Trophoblast cell (in vitro differentiated cells and primary cell): ENCODE measurements at regions not wholly inside any gene's neighbourhood (a gene's known extent, or its start where the extent isn't known, plus 50 kb on each side); places are given as distances from the start of the nearest gene placed in this dataset.

Source experiments
- DNase-seq, 2 donors: peaks; one replicate each; pipeline ENCODE4 v3.0.0-alpha.2; 2016
- H2AFZ ChIP-seq: 2 replicates; pipeline ENCODE4 v1.6.1; 2013; ENCODE audit warnings: low read length, moderate library complexity, mild to moderate bottlenecking; ENCODE audit not compliant: insufficient read depth, poor library complexity
- H2AK5ac ChIP-seq: 2 replicates; pipeline ENCODE4 v1.6.1; 2013; ENCODE audit warnings: mild to moderate bottlenecking, low read length
- H2BK120ac ChIP-seq: 2 replicates; pipeline ENCODE4 v1.6.1; 2013; ENCODE audit warnings: low read length, mild to moderate bottlenecking, moderate library complexity; ENCODE audit not compliant: insufficient read depth, poor library complexity
- H2BK12ac ChIP-seq: 2 replicates; pipeline ENCODE4 v1.6.1; 2013; ENCODE audit warnings: mild to moderate bottlenecking, low read length, moderate library complexity
- H2BK5ac ChIP-seq: 2 replicates; pipeline ENCODE4 v1.6.1; 2013; ENCODE audit warnings: low read length, low read depth, moderate library complexity, mild to moderate bottlenecking; ENCODE audit not compliant: poor library complexity
- H3K14ac ChIP-seq: 2 replicates; pipeline ENCODE4 v1.6.1; 2013; ENCODE audit warnings: mild to moderate bottlenecking, low read length
- H3K18ac ChIP-seq: 2 replicates; pipeline ENCODE4 v1.6.1; 2013; ENCODE audit warnings: mild to moderate bottlenecking, low read length
- H3K23ac ChIP-seq: 2 replicates; pipeline ENCODE4 v1.6.1; 2013; ENCODE audit warnings: low read length
- H3K27ac ChIP-seq: 2 replicates; pipeline ENCODE4 v1.5.1; 2013; ENCODE audit warnings: low read depth, mild to moderate bottlenecking, inconsistent platforms, low read length, moderate library complexity
- H3K27me3 ChIP-seq: 2 replicates; pipeline ENCODE4 v1.6.1; 2013; ENCODE audit warnings: inconsistent platforms, mild to moderate bottlenecking, low read length, moderate library complexity; ENCODE audit not compliant: insufficient read depth
- H3K36me3 ChIP-seq, 2 experiments: 1 replicate in 1 of 2; 2 replicates in 1 of 2; pipeline ENCODE4 v1.6.1; 2013; ENCODE audit warnings: low read length in 2 of 2, mild to moderate bottlenecking in 2 of 2, moderate library complexity in 1 of 2; ENCODE audit not compliant: insufficient read depth in 2 of 2, control insufficient read depth in 1 of 2
- H3K4ac ChIP-seq: 2 replicates; pipeline ENCODE4 v1.6.1; 2013; ENCODE audit warnings: low read depth, mild to moderate bottlenecking, low read length, moderate library complexity
- H3K4me1 ChIP-seq, 2 experiments: 1 replicate in 1 of 2; 2 replicates in 1 of 2; pipeline ENCODE4 v1.6.1; 2013; ENCODE audit warnings: low read length in 2 of 2, mild to moderate bottlenecking in 2 of 2, moderate library complexity in 1 of 2; ENCODE audit not compliant: insufficient read depth in 2 of 2, control insufficient read depth in 1 of 2
- H3K4me2 ChIP-seq: 2 replicates; pipeline ENCODE4 v1.6.1; 2013; ENCODE audit warnings: inconsistent platforms, mild to moderate bottlenecking, low read length, moderate library complexity
- H3K4me3 ChIP-seq: 2 replicates; pipeline ENCODE4 v1.5.1; 2013; ENCODE audit warnings: mild to moderate bottlenecking, low read depth, low read length, inconsistent platforms
- H3K79me1 ChIP-seq: one replicate; pipeline ENCODE4 v1.6.1; 2013; ENCODE audit warnings: low read length
- H3K79me2 ChIP-seq: 2 replicates; pipeline ENCODE4 v1.6.1; 2013; ENCODE audit warnings: low read length, mild to moderate bottlenecking; ENCODE audit not compliant: control insufficient read depth, insufficient read depth, poor library complexity
- H3K9ac ChIP-seq: 2 replicates; pipeline ENCODE4 v1.6.1; 2013; ENCODE audit warnings: mild to moderate bottlenecking, low read length
- H3K9me3 ChIP-seq: 2 replicates; pipeline ENCODE4 v1.6.1; 2013; ENCODE audit warnings: low read depth, mild to moderate bottlenecking, control low read depth, inconsistent platforms, low read length; ENCODE audit not compliant: insufficient read depth
- H4K12ac ChIP-seq: 2 replicates; pipeline ENCODE4 v1.6.1; 2013; ENCODE audit warnings: low read depth, mild to moderate bottlenecking, low read length, moderate library complexity
- H4K8ac ChIP-seq: 2 replicates; pipeline ENCODE4 v1.6.1; 2013; ENCODE audit warnings: low read depth, mild to moderate bottlenecking, low read length, moderate library complexity
- H4K91ac ChIP-seq: one replicate; pipeline ENCODE4 v1.6.1; 2013; ENCODE audit warnings: low read depth, mild to moderate bottlenecking, low read length, moderate library complexity
- WGBS: extraction: QIAGEN DNeasy Blood & Tissue Kit; methylation state at CpG from one replicate; pipeline ENCODE4 v1.1.7; 2013; ENCODE audit warnings: missing lambda C conversion rate; ENCODE audit not compliant: insufficient read length, insufficient coverage; ENCODE audit errors: extremely low coverage; 5-methylcytosine and 5-hydroxymethylcytosine counted together

- Histone ChIP-seq H3K9me3 (no peaks in the 10 kb centered on the region), H4K12ac (no peak overlapping the region), H3K4me3 (no peak overlapping the region), H3K23ac (no peak overlapping the region), H3K9ac (no peak overlapping the region), H2BK12ac (no peak overlapping the region), H4K8ac (no peak overlapping the region), H4K91ac (no peak overlapping the region), H3K18ac (no peak overlapping the region), H3K36me3 (no peaks in the 10 kb centered on the region), H3K14ac (no peak overlapping the region), H2AFZ (no peak overlapping the region), H3K4ac (no peak overlapping the region), H3K4me2 (no peak overlapping the region), H3K27me3 (no peaks in the 10 kb centered on the region), H3K79me2 (no peaks in the 10 kb centered on the region), H2BK120ac (no peak overlapping the region), H2AK5ac (no peak overlapping the region), H3K79me1 (no peaks in the 10 kb centered on the region), H3K4me1 (no peaks in the 10 kb centered on the region), H3K27ac (no peak overlapping the region), H2BK5ac (no peak overlapping the region)
- no CpG with 5 or more reads among the region's 5 CpGs for WGBS
- DNase-seq, result no peak
These were observed 467.0 kb downstream of the STIM2 start for GRCh38 chr4:27327421-27328181.

GRCh38 chr4:27338530-27338929, 477.9 kb downstream of the STIM2 start:
- Histone ChIP-seq H3K18ac (no peak overlapping the region), H3K14ac (no peak overlapping the region), H2AFZ (no peak overlapping the region), H3K27ac (no peak overlapping the region), H4K12ac (no peak overlapping the region), H3K79me1 (no peaks in the 10 kb centered on the region), H3K23ac (no peak overlapping the region), H2BK12ac (no peak overlapping the region), H3K79me2 (no peaks in the 10 kb centered on the region), H4K8ac (no peak overlapping the region), H3K4me2 (no peak overlapping the region), H3K9me3 (no peaks in the 10 kb centered on the region), H2BK5ac (no peak overlapping the region), H3K9ac (no peak overlapping the region), H4K91ac (no peak overlapping the region), H3K4me3 (no peak overlapping the region), H3K36me3 (no peaks in the 10 kb centered on the region), H2AK5ac (no peak overlapping the region), H3K27me3 (no peaks in the 10 kb centered on the region), H3K4me1 (no peaks in the 10 kb centered on the region), H2BK120ac (no peak overlapping the region), H3K4ac (no peak overlapping the region)
- DNase-seq, result no peak
- no CpG with 5 or more reads among the region's 3 CpGs for WGBS

- Histone ChIP-seq H2BK120ac (no peak overlapping the region), H3K79me2 (no peaks in the 10 kb centered on the region), H4K8ac (no peak overlapping the region), H3K4me3 (no peak overlapping the region), H3K27me3 (no peaks in the 10 kb centered on the region), H3K4ac (no peak overlapping the region), H3K79me1 (no peaks in the 10 kb centered on the region), H3K18ac (no peak overlapping the region), H2BK12ac (no peak overlapping the region), H3K27ac (no peak overlapping the region), H3K4me1 (no peaks in the 10 kb centered on the region), H4K12ac (no peak overlapping the region), H2AK5ac (no peak overlapping the region), H3K23ac (no peak overlapping the region), H4K91ac (no peak overlapping the region), H3K14ac (no peak overlapping the region), H3K9ac (no peak overlapping the region), H3K9me3 (no peaks in the 10 kb centered on the region), H3K4me2 (no peak overlapping the region), H2AFZ (no peak overlapping the region), H2BK5ac (no peak overlapping the region), H3K36me3 (no peaks in the 10 kb centered on the region)
- no CpG with 5 or more reads among the region's 3 CpGs for WGBS
- no peak for DNase-seq
These were observed 482.8 kb downstream of the STIM2 start for GRCh38 chr4:27343411-27343810.

GRCh38 chr4:27350161-27350560, 489.5 kb downstream of the STIM2 start:
- no peak overlapping the region for H2BK5ac ChIP-seq

More at GRCh38 chr4:27350161-27350560, 489.5 kb downstream of the STIM2 start:
- Histone ChIP-seq H4K91ac (no peak overlapping the region), H3K18ac (no peak overlapping the region), H2BK120ac (no peak overlapping the region), H3K4me2 (no peak overlapping the region), H3K14ac (no peak overlapping the region), H3K9me3 (no peaks in the 10 kb centered on the region), H3K4me1 (no peaks in the 10 kb centered on the region), H3K4me3 (no peak overlapping the region), H2AFZ (no peak overlapping the region), H2AK5ac (no peak overlapping the region), H4K8ac (no peak overlapping the region), H3K79me2 (no peaks in the 10 kb centered on the region), H3K79me1 (no peaks in the 10 kb centered on the region), H3K27me3 (no peaks in the 10 kb centered on the region), H3K23ac (no peak overlapping the region), H3K27ac (no peak overlapping the region), H3K9ac (no peak overlapping the region), H3K4ac (no peak overlapping the region), H4K12ac (no peak overlapping the region), H2BK12ac (no peak overlapping the region), H3K36me3 (no peaks in the 10 kb centered on the region)
- no CpG with 5 or more reads among the region's 3 CpGs for WGBS
- no peak for DNase-seq
